ENCODE measurements at regions not wholly inside any gene's neighbourhood (a gene's known extent, or its start where the extent isn't known, plus 50 kb on each side); places are given as distances from the start of the nearest gene placed in this dataset.

GRCh38 chr2:78615956-78616355 lies 409.5 kb upstream of the REG3G start:
- TF ChIP-seq CTCF (conservative IDR thresholded peaks at IDR 0.05 in 1 of 2, IDR thresholded peaks at IDR 0.05 in 1 of 2; ENCODE audit: low read depth in 1 of 2, low read length in 2 of 2) (no peak), EZH2 (IDR thresholded peaks at IDR 0.05; ENCODE audit: low read length, missing control alignments) (no peak)
